NB4 (cell line): ENCODE measurements at regions not wholly inside any gene's neighbourhood (a gene's known extent, or its start where the extent isn't known, plus 50 kb on each side); places are given as distances from the start of the nearest gene placed in this dataset.

Experiments
- DNase-seq: peaks from one replicate; pipeline ENCODE4 v3.0.0; 2010; ENCODE audit warnings: low read depth
- H3K4me3 ChIP-seq: one replicate; pipeline ENCODE4 v1.5.1; 2011; ENCODE audit warnings: mild to moderate bottlenecking, low read depth, low read length, moderate library complexity
- CTCF ChIP-seq: IDR thresholded peaks from one replicate; pipeline ENCODE4 v1.5.1; 2012; ENCODE audit warnings: low read depth, low read length
- MYC ChIP-seq: IDR thresholded peaks from 2 replicates; pipeline ENCODE4 v1.6.1; 2011; ENCODE audit warnings: low read depth, low read length
- POLR2A ChIP-seq: IDR thresholded peaks from 2 replicates; pipeline ENCODE4 v1.6.1; 2011; ENCODE audit warnings: mild to moderate bottlenecking; ENCODE audit not compliant: insufficient read length; ENCODE audit errors: extremely low read depth
- TF ChIP-seq, protein P1 (sequence below): IDR thresholded peaks from 2 replicates; pipeline ENCODE4 v1.6.1; 2011; ENCODE audit warnings: low read depth, low read length

- no peak for TF ChIP-seq POLR2A
- TF ChIP-seq MYC: no peak
- TF ChIP-seq, protein P1, sequence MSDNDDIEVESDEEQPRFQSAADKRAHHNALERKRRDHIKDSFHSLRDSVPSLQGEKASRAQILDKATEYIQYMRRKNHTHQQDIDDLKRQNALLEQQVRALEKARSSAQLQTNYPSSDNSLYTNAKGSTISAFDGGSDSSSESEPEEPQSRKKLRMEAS: no peak
- TF ChIP-seq CTCF: no peak
- H3K4me3 ChIP-seq: no peak overlapping the region
- no peak for DNase-seq
Measured at GRCh38 chr10:130507461-130507860, 371.3 kb downstream of the GLRX3 start.

GRCh38 chr10:130509881-130510689 is 373.9 kb downstream of the GLRX3 start:
- no peak overlapping the region for H3K4me3 ChIP-seq
- DNase-seq: no peak
- TF ChIP-seq, protein P1: no peak
- TF ChIP-seq MYC (no peak), CTCF (no peak), POLR2A (no peak)

GRCh38 chr10:130510755-130511154 is 374.6 kb downstream of the GLRX3 start:
- no peak for DNase-seq
- no peak overlapping the region for H3K4me3 ChIP-seq
- TF ChIP-seq, protein P1: no peak
- no peak for TF ChIP-seq CTCF
- no peak for TF ChIP-seq POLR2A
- no peak for TF ChIP-seq MYC

- DNase-seq: no peak
- no peak overlapping the region for H3K4me3 ChIP-seq
- TF ChIP-seq POLR2A (no peak), MYC (no peak), CTCF (no peak)
- TF ChIP-seq, protein P1: no peak
Measured at GRCh38 chr10:130511766-130512165, 375.6 kb downstream of the GLRX3 start.

GRCh38 chr10:130512936-130513335 is 376.7 kb downstream of the GLRX3 start:
- H3K4me3 ChIP-seq: no peak overlapping the region
- DNase-seq: no peak
- TF ChIP-seq MYC (no peak), POLR2A (no peak), CTCF (no peak)
- TF ChIP-seq, protein P1: no peak
